SK-N-SH (cell line): ENCODE measurements at regions not wholly inside any gene's neighbourhood (a gene's known extent, or its start where the extent isn't known, plus 50 kb on each side); places are given as distances from the start of the nearest gene placed in this dataset.
"Not testable (repeated sequence)": the region's sequence is repeated elsewhere in the genome, so short reads cannot be mapped to it uniquely, and the experiment has no call there.

Experiments used
- CTCF ChIA-PET: fragments of 300-600, 350-600 bp; formaldehyde crosslinking; extraction: SDS; loops from one replicate; lab custom pipeline; 2021; lab: Yijun Ruan, JAX
- POLR2A ChIA-PET: fragments of 350-600 bp; sonication (Branson Sonifier 250); formaldehyde crosslinking; extraction: SDS; loops from one replicate; lab custom pipeline; 2020; ENCODE audit warnings: antibody characterized with exemption, inconsistent platforms; lab: Yijun Ruan, JAX
- DNase-seq: peaks from one replicate; pipeline ENCODE4 v3.0.0; 2012
- H2AFZ ChIP-seq: fragments of 200-600 bp; sonication (generic); 2 replicates; pipeline ENCODE4 v1.8.1; 2016; ENCODE audit warnings: antibody characterized with exemption, mild to moderate bottlenecking, low read depth
- H3F3A ChIP-seq: fragments of 200-600 bp; sonication (generic); replicated peaks from 2 replicates; pipeline ENCODE3; 2016; ENCODE audit warnings: antibody characterized with exemption, mild to moderate bottlenecking; ENCODE audit not compliant: insufficient read depth
- H3K27ac ChIP-seq, 2 experiments: fragments of 200-500 bp in 1 of 2; fragments of 200-600 bp in 1 of 2; sonication (Bioruptor generic) in 1 of 2; sonication (generic), shearing (Covaris generic) in 1 of 2; 2 replicates each; pipeline versions ENCODE4 v1.5.1 to v1.6.1; 2014 to 2016; ENCODE audit warnings: low read depth in 2 of 2, inconsistent platforms in 1 of 2, low read length in 1 of 2, mild to moderate bottlenecking in 1 of 2, mixed read lengths in 1 of 2
- H3K27me3 ChIP-seq: fragments of 200-600 bp; sonication (generic), shearing (Covaris generic); 2 replicates; pipeline ENCODE4 v1.6.1; 2016; ENCODE audit warnings: mixed run types; ENCODE audit not compliant: insufficient read depth
- H3K36me3 ChIP-seq, 2 experiments: fragments of 200-500 bp in 1 of 2; fragments of 200-600 bp in 1 of 2; sonication (Bioruptor generic) in 1 of 2; sonication (generic) in 1 of 2; replicated peaks in 1 of 2; 2 replicates each; pipeline versions ENCODE3 to v1.5.1; 2014 to 2016; ENCODE audit warnings: low read length in 1 of 2, mild to moderate bottlenecking in 1 of 2; ENCODE audit not compliant: insufficient read depth in 2 of 2, control insufficient read depth in 1 of 2
- H3K4me1 ChIP-seq, 2 experiments: fragments of 200-500 bp in 1 of 2; fragments of 200-600 bp in 1 of 2; sonication (Bioruptor generic) in 1 of 2; sonication (generic), shearing (Covaris generic) in 1 of 2; 2 replicates each; pipeline versions ENCODE4 v1.5.1 to v1.6.1; 2014 to 2016; ENCODE audit warnings: low read depth in 1 of 2, low read length in 1 of 2, mixed run types in 1 of 2; ENCODE audit not compliant: insufficient read depth in 2 of 2, control insufficient read depth in 1 of 2
- H3K4me2 ChIP-seq: fragments of 200-600 bp; sonication (generic), shearing (Covaris generic); 2 replicates; pipeline ENCODE4 v1.6.1; 2017; ENCODE audit warnings: mixed run types
- H3K4me3 ChIP-seq, 2 experiments: fragments of 200-500 bp in 1 of 2; fragments of 200-600 bp in 1 of 2; sonication (Bioruptor generic) in 1 of 2; sonication (generic), shearing (Covaris generic) in 1 of 2; 2 replicates each; pipeline versions ENCODE4 v1.5.1 to v1.8.1; 2014 to 2016; ENCODE audit warnings: low read depth in 2 of 2, inconsistent platforms in 1 of 2, low read length in 1 of 2, mild to moderate bottlenecking in 1 of 2, mixed read lengths in 1 of 2, moderate library complexity in 1 of 2
- H3K79me2 ChIP-seq: fragments of 200-600 bp; sonication (generic); 2 replicates; pipeline ENCODE4 v1.8.1; 2017; ENCODE audit warnings: mild to moderate bottlenecking; ENCODE audit not compliant: insufficient read depth
- H3K9ac ChIP-seq: fragments of 200-600 bp; sonication (generic); 2 replicates; pipeline ENCODE4 v1.6.1; 2017; ENCODE audit warnings: mixed run types
- H3K9me2 ChIP-seq: fragments of 200-600 bp; sonication (generic); 2 replicates; pipeline ENCODE4 v1.6.1; 2017; ENCODE audit warnings: mixed run types
- H3K9me3 ChIP-seq: fragments of 200-600 bp; sonication (generic); 2 replicates; pipeline ENCODE4 v1.6.1; 2017; ENCODE audit warnings: mixed run types, mild to moderate bottlenecking, moderate library complexity
- H4K20me1 ChIP-seq: fragments of 200-600 bp; sonication (generic); 2 replicates; pipeline ENCODE4 v1.6.1; 2017; ENCODE audit warnings: mild to moderate bottlenecking, mixed run types; ENCODE audit not compliant: insufficient read depth
- GABPA ChIP-seq: IDR thresholded peaks from 2 replicates; pipeline ENCODE4 v1.4.0; 2012; ENCODE audit warnings: low read depth, mild to moderate bottlenecking
- PBX3 ChIP-seq: IDR thresholded peaks from 2 replicates; pipeline ENCODE4; 2012
- POLR2AphosphoS5 ChIP-seq: IDR thresholded peaks from 2 replicates; pipeline ENCODE4 v1.6.1; 2012; ENCODE audit warnings: low read depth, low read length
- RCOR1 ChIP-seq: fragments of 150-350 bp; IDR thresholded peaks from 2 replicates; pipeline ENCODE4 v1.6.1; 2017; ENCODE audit warnings: antibody characterized with exemption, low read length
- RFX5 ChIP-seq: IDR thresholded peaks from 2 replicates; pipeline ENCODE4 v1.6.1; 2012; ENCODE audit warnings: mild to moderate bottlenecking, improper control_type of control experiment, low read length
- SMC3 ChIP-seq: IDR thresholded peaks from 2 replicates; pipeline ENCODE4 v1.6.1; 2012; ENCODE audit warnings: low read depth, low read length, improper control_type of control experiment
- TEAD4 ChIP-seq: IDR thresholded peaks from 2 replicates; pipeline ENCODE4 v1.4.0; 2012; ENCODE audit warnings: mild to moderate bottlenecking, borderline replicate concordance; ENCODE audit not compliant: insufficient read depth
- WGBS: methylation state at CpG from one replicate; pipeline ENCODE4 v1.1.6; 2017; ENCODE audit warnings: low lambda C conversion rate; 5-methylcytosine and 5-hydroxymethylcytosine counted together
- TF ChIP-seq, protein P1 (sequence below): fragments of 200-600 bp; sonication (generic); IDR thresholded peaks from 2 replicates; pipeline ENCODE4 v1.6.1; 2017; ENCODE audit warnings: antibody characterized with exemption, mild to moderate bottlenecking, moderate library complexity
- TF ChIP-seq, protein P2 (sequence below): IDR thresholded peaks from 2 replicates; pipeline ENCODE4 v1.6.1; 2012; ENCODE audit warnings: mild to moderate bottlenecking, low read depth, low read length, moderate library complexity

DNA sequence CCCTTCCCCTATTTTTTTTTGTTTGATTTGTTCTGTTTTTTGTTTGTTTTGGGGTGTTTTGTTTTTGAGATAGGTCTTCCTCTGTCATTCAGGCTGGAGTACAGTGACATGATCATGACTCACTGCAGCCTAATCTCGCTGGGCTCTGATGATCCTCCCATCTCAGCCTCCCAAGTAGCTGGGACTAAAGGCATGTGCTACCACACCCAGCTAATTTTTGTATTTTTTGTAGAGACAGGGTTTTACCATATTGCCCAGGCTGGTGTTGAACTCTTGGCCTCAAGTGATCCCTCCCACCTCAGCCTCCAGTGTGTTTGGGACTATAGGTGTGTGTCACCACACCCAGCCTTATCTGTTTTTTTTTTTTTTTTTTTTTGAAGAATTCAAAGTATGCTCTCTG is 605.4 kb downstream of the DNAH5 start:
- CTCF ChIA-PET = interaction anchor here (0.6 kb wide), 1 partner anchor 573 kb away, joined by 3 read pairs; no protein-coding TSS in a partner anchor
- H3K4me3 ChIP-seq = no peak overlapping the region
- no peaks in the 10 kb centered on the region for H3F3A ChIP-seq
- no peaks in the 10 kb centered on the region for H3K9me2 ChIP-seq
- no peaks in the 10 kb centered on the region for H3K36me3 ChIP-seq
- H2AFZ ChIP-seq = no peak overlapping the region
- no peaks in the 10 kb centered on the region for H3K79me2 ChIP-seq
- no peak overlapping the region for H3K4me2 ChIP-seq
- no peaks in the 10 kb centered on the region for H3K4me1 ChIP-seq
- H3K27ac ChIP-seq = no peak overlapping the region
- whole genome bisulfite sequencing = 0% methylated on average over 1 of the region's 1 CpG
- H3K27me3 ChIP-seq = no peaks in the 10 kb centered on the region
- no peaks in the 10 kb centered on the region for H4K20me1 ChIP-seq
- DNase-seq = no peak
- H3K9ac ChIP-seq = no peak overlapping the region
- POLR2A ChIA-PET = no interaction called here
- no peaks in the 10 kb centered on the region for H3K9me3 ChIP-seq
- TF ChIP-seq SMC3 (no peak), POLR2AphosphoS5 (no peak), GABPA (no peak), TEAD4 (no peak), RCOR1 (no peak), PBX3 (no peak), RFX5 (no peak)
- TF ChIP-seq, protein P1, sequence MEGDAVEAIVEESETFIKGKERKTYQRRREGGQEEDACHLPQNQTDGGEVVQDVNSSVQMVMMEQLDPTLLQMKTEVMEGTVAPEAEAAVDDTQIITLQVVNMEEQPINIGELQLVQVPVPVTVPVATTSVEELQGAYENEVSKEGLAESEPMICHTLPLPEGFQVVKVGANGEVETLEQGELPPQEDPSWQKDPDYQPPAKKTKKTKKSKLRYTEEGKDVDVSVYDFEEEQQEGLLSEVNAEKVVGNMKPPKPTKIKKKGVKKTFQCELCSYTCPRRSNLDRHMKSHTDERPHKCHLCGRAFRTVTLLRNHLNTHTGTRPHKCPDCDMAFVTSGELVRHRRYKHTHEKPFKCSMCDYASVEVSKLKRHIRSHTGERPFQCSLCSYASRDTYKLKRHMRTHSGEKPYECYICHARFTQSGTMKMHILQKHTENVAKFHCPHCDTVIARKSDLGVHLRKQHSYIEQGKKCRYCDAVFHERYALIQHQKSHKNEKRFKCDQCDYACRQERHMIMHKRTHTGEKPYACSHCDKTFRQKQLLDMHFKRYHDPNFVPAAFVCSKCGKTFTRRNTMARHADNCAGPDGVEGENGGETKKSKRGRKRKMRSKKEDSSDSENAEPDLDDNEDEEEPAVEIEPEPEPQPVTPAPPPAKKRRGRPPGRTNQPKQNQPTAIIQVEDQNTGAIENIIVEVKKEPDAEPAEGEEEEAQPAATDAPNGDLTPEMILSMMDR = no peak
- TF ChIP-seq, protein P2, sequence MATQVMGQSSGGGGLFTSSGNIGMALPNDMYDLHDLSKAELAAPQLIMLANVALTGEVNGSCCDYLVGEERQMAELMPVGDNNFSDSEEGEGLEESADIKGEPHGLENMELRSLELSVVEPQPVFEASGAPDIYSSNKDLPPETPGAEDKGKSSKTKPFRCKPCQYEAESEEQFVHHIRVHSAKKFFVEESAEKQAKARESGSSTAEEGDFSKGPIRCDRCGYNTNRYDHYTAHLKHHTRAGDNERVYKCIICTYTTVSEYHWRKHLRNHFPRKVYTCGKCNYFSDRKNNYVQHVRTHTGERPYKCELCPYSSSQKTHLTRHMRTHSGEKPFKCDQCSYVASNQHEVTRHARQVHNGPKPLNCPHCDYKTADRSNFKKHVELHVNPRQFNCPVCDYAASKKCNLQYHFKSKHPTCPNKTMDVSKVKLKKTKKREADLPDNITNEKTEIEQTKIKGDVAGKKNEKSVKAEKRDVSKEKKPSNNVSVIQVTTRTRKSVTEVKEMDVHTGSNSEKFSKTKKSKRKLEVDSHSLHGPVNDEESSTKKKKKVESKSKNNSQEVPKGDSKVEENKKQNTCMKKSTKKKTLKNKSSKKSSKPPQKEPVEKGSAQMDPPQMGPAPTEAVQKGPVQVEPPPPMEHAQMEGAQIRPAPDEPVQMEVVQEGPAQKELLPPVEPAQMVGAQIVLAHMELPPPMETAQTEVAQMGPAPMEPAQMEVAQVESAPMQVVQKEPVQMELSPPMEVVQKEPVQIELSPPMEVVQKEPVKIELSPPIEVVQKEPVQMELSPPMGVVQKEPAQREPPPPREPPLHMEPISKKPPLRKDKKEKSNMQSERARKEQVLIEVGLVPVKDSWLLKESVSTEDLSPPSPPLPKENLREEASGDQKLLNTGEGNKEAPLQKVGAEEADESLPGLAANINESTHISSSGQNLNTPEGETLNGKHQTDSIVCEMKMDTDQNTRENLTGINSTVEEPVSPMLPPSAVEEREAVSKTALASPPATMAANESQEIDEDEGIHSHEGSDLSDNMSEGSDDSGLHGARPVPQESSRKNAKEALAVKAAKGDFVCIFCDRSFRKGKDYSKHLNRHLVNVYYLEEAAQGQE = no peak

GRCh38 chr5:13335026-13335425 is 609.5 kb downstream of the DNAH5 start:
- H3K4me2 ChIP-seq, H3K27ac ChIP-seq, DNase-seq, H3K4me3 ChIP-seq, H3K27me3 ChIP-seq, H3K4me1 ChIP-seq, H3F3A ChIP-seq, H3K9me2 ChIP-seq, CTCF ChIA-PET, H3K79me2 ChIP-seq, POLR2A ChIA-PET, H3K9me3 ChIP-seq, H3K36me3 ChIP-seq, H4K20me1 ChIP-seq, H2AFZ ChIP-seq, H3K9ac ChIP-seq: not testable (repeated sequence)
- 2% methylated on average over 4 of the region's 4 CpGs for WGBS
